GM23248 (cell line): ENCODE measurements at regions not wholly inside any gene's neighbourhood (a gene's known extent, or its start where the extent isn't known, plus 50 kb on each side); places are given as distances from the start of the nearest gene placed in this dataset.

Experiments used
- DNase-seq: peaks from one replicate; pipeline ENCODE4 v3.0.0-alpha.2; 2015
- H2AFZ ChIP-seq: fragments of 200-600 bp; sonication (generic); 2 replicates; pipeline ENCODE4 v1.6.1; 2016; ENCODE audit warnings: antibody characterized with exemption
- H3F3A ChIP-seq: fragments of 200-600 bp; sonication (generic); 2 replicates; pipeline ENCODE4 v1.6.1; 2016; ENCODE audit warnings: mild to moderate bottlenecking, antibody characterized with exemption, mixed run types; ENCODE audit not compliant: insufficient read depth
- H3K27ac ChIP-seq: fragments of 200-600 bp; sonication (generic); 2 replicates; pipeline ENCODE4 v1.5.1; 2016; ENCODE audit warnings: mild to moderate bottlenecking
- H3K27me3 ChIP-seq: fragments of 200-600 bp; sonication (generic); replicated peaks from 2 replicates; pipeline ENCODE4 v1.6.1; 2016; ENCODE audit warnings: mild to moderate bottlenecking; ENCODE audit not compliant: insufficient read depth
- H3K36me3 ChIP-seq: fragments of 200-600 bp; sonication (generic); 2 replicates; pipeline ENCODE4 v1.6.1; 2016; ENCODE audit warnings: low read depth, mild to moderate bottlenecking
- H3K4me1 ChIP-seq: fragments of 200-600 bp; sonication (generic); 2 replicates; pipeline ENCODE4 v1.6.1; 2016; ENCODE audit warnings: mild to moderate bottlenecking; ENCODE audit not compliant: insufficient read depth
- H3K4me2 ChIP-seq: fragments of 200-600 bp; sonication (generic); one replicate; pipeline ENCODE4 v1.6.1; 2016; ENCODE audit warnings: mild to moderate bottlenecking; ENCODE audit not compliant: unreplicated experiment
- H3K4me3 ChIP-seq: fragments of 200-600 bp; sonication (generic); 2 replicates; pipeline ENCODE4 v1.5.1; 2016; ENCODE audit warnings: mild to moderate bottlenecking
- H3K79me2 ChIP-seq: fragments of 200-600 bp; sonication (generic); 2 replicates; pipeline ENCODE4 v1.6.1; 2016; ENCODE audit warnings: mild to moderate bottlenecking; ENCODE audit not compliant: insufficient read depth
- H3K9ac ChIP-seq: fragments of 200-600 bp; sonication (generic); 2 replicates; pipeline ENCODE4 v1.6.1; 2016; ENCODE audit warnings: mild to moderate bottlenecking
- H3K9me2 ChIP-seq: fragments of 200-600 bp; sonication (generic); 2 replicates; pipeline ENCODE4 v1.6.1; 2016; ENCODE audit warnings: mixed run types, mild to moderate bottlenecking, moderate library complexity; ENCODE audit not compliant: insufficient read depth
- H3K9me3 ChIP-seq: fragments of 200-600 bp; sonication (generic); one replicate; pipeline ENCODE4 v1.6.1; 2017; ENCODE audit warnings: low read depth
- H4K20me1 ChIP-seq: fragments of 200-600 bp; sonication (generic); 2 replicates; pipeline ENCODE4 v1.6.0; 2016; ENCODE audit not compliant: insufficient read depth
- EZH2 ChIP-seq: fragments of 200-600 bp; sonication (generic); IDR thresholded peaks from 2 replicates; pipeline ENCODE4 v1.6.1; 2018; ENCODE audit warnings: antibody characterized with exemption, mild to moderate bottlenecking; ENCODE audit not compliant: insufficient read depth, poor library complexity, severe bottlenecking
- EZH2phosphoT487 ChIP-seq: fragments of 200-600 bp; sonication (generic); IDR thresholded peaks from 2 replicates; pipeline ENCODE4 v1.6.1; 2018; ENCODE audit warnings: antibody characterized with exemption, moderate library complexity, mild to moderate bottlenecking, low read depth; ENCODE audit not compliant: insufficient read depth
- WGBS, 2 experiments: methylation state at CpG; one replicate each; pipeline ENCODE4 v1.1.6; 2015 to 2017; ENCODE audit warnings: low lambda C conversion rate in 2 of 2, low coverage in 1 of 2; ENCODE audit errors: missing lambda C conversion rate in 2 of 2; 5-methylcytosine and 5-hydroxymethylcytosine counted together
- in situ Hi-C: fragments of 300-500 bp; cut with MboI; formaldehyde crosslinking; loops from 2 replicates; pipeline ENCODE4 v1.15.0; 2020

GRCh38 chr15:66849393-66849745 lies 147.3 kb downstream of the SMAD6 start:
- TF ChIP-seq EZH2phosphoT487, result no peak
- TF ChIP-seq EZH2, result no peak
- Histone ChIP-seq H3K4me1 (peaks cover 13% of the 10 kb centered on the region), H3K9me2 (no peaks in the 10 kb centered on the region), H3K4me2 (no peak overlapping the region), H3K36me3 (no peaks in the 10 kb centered on the region), H3K9ac (no peak overlapping the region), H3K79me2 (peaks cover 47% of the 10 kb centered on the region), H2AFZ (no peak overlapping the region), H3K27ac (no peak overlapping the region), H4K20me1 (no peaks in the 10 kb centered on the region), H3K27me3 (no peaks in the 10 kb centered on the region), H3F3A (peaks cover 1% of the 10 kb centered on the region), H3K9me3 (no peaks in the 10 kb centered on the region), H3K4me3 (no peak overlapping the region)
- in situ Hi-C loops, result loop anchor here (10.0 kb wide), 1 partner anchor 135 kb away; no protein-coding TSS in a partner anchor
- WGBS, 2 experiments, result 90 to 100% methylated on average over 3 of the region's 3 CpGs
- DNase-seq, result no peak

- Histone ChIP-seq H3K36me3 (no peaks in the 10 kb centered on the region), H3K9me3 (no peaks in the 10 kb centered on the region), H3K9ac (no peak overlapping the region), H3K9me2 (no peaks in the 10 kb centered on the region), H3K4me2 (no peak overlapping the region), H2AFZ (no peak overlapping the region), H3K27me3 (no peaks in the 10 kb centered on the region), H3K4me1 (peaks cover 13% of the 10 kb centered on the region), H3K4me3 (no peak overlapping the region), H4K20me1 (no peaks in the 10 kb centered on the region), H3K27ac (no peak overlapping the region), H3F3A (no peaks in the 10 kb centered on the region), H3K79me2 (peaks cover 47% of the 10 kb centered on the region)
- TF ChIP-seq EZH2, result no peak
- TF ChIP-seq EZH2phosphoT487, result no peak
- no peak for DNase-seq
- in situ Hi-C loops, result loop anchor here (10.0 kb wide), 1 partner anchor 135 kb away; no protein-coding TSS in a partner anchor
- 68 to 71% methylated on average over 4 of the region's 4 CpGs for WGBS, 2 experiments
These were observed 147.7 kb downstream of the SMAD6 start for GRCh38 chr15:66849746-66850077.

GRCh38 chr15:66850078-66850991 lies 148.3 kb downstream of the SMAD6 start:
- TF ChIP-seq EZH2 (no peak), EZH2phosphoT487 (no peak)
- no peaks in the 10 kb centered on the region for H3K27me3 ChIP-seq
- peak overlapping the region; percentile 64 for H3K9ac ChIP-seq
- H2AFZ ChIP-seq, result no peak overlapping the region
- no peaks in the 10 kb centered on the region for H3K9me2 ChIP-seq
- 0 out of 2 replicates have a peak, but pooled peaks cover 3% of the 10 kb centered on the region for H3F3A ChIP-seq
- DNase-seq, result peak; percentile 50
- WGBS, 2 experiments, result 65 to 71% methylated on average over 24 to 25 of the region's 25 CpGs
- no peaks in the 10 kb centered on the region for H4K20me1 ChIP-seq
- peak overlapping the region; percentile 54 for H3K27ac ChIP-seq
- peak overlapping the region; percentile 51 for H3K4me2 ChIP-seq
- no peaks in the 10 kb centered on the region for H3K36me3 ChIP-seq
- no peak overlapping the region for H3K4me3 ChIP-seq
- H3K4me1 ChIP-seq, result peaks cover 19% of the 10 kb centered on the region
- no peaks in the 10 kb centered on the region for H3K9me3 ChIP-seq
- in situ Hi-C loops, result no loop called here
- H3K79me2 ChIP-seq, result peaks cover 48% of the 10 kb centered on the region

- DNase-seq, result no peak
- in situ Hi-C loops, result no loop called here
- TF ChIP-seq EZH2 (no peak), EZH2phosphoT487 (no peak)
These were observed 148.9 kb downstream of the SMAD6 start for GRCh38 chr15:66850996-66851310.

More at GRCh38 chr15:66850996-66851310, 148.9 kb downstream of the SMAD6 start:
- Histone ChIP-seq H3K27ac (peak overlapping the region; percentile 54), H4K20me1 (no peaks in the 10 kb centered on the region), H3K9ac (peak overlapping the region; percentile 64), H3K9me2 (no peaks in the 10 kb centered on the region), H3F3A (0 out of 2 replicates have a peak, but pooled peaks cover 5% of the 10 kb centered on the region), H2AFZ (peak overlapping the region; percentile 62), H3K79me2 (peaks cover 51% of the 10 kb centered on the region), H3K36me3 (no peaks in the 10 kb centered on the region), H3K4me2 (peak overlapping the region; percentile 51), H3K9me3 (no peaks in the 10 kb centered on the region), H3K27me3 (no peaks in the 10 kb centered on the region), H3K4me3 (no peak overlapping the region), H3K4me1 (peaks cover 20% of the 10 kb centered on the region)
- WGBS, 2 experiments, result 2 to 3% methylated on average over 6 of the region's 6 CpGs
